GM18519 (cell line): ENCODE measurements at regions not wholly inside any gene's neighbourhood (a gene's known extent, or its start where the extent isn't known, plus 50 kb on each side); places are given as distances from the start of the nearest gene placed in this dataset.

Source experiments
- ATAC-seq: cut with Tn5 transposase; IDR thresholded peaks from one replicate; pipeline ENCODE4 v1.9.1; 2021; ENCODE audit warnings: mild to moderate bottlenecking, moderate library complexity; ENCODE audit not compliant: unreplicated experiment, low FRiP score

GRCh38 chr13:54150851-54151250 lies 1122.2 kb downstream of the OLFM4 start:
- no peak for ATAC-seq

- no peak for ATAC-seq
Measured at GRCh38 chr13:54162069-54162468, 1133.5 kb downstream of the OLFM4 start.

- ATAC-seq: no peak
Measured at GRCh38 chr13:54165581-54166215, 1137.1 kb downstream of the OLFM4 start.

GRCh38 chr13:54173996-54174395 lies 1145.4 kb downstream of the OLFM4 start:
- no peak for ATAC-seq

- ATAC-seq: no peak
Measured at GRCh38 chr13:54175466-54175865, 1146.9 kb downstream of the OLFM4 start.

- ATAC-seq: no peak
Measured at GRCh38 chr13:54177466-54177865, 1148.9 kb downstream of the OLFM4 start.

- ATAC-seq: no peak
Measured at GRCh38 chr13:54183166-54183565, 1154.6 kb downstream of the OLFM4 start.

GRCh38 chr13:54183728-54184127 lies 1155.1 kb downstream of the OLFM4 start:
- no peak for ATAC-seq

- no peak for ATAC-seq
Measured at GRCh38 chr13:54184576-54184975, 1156.0 kb downstream of the OLFM4 start.

- no peak for ATAC-seq
Measured at GRCh38 chr13:54185101-54185500, 1156.5 kb downstream of the OLFM4 start.

GRCh38 chr13:54185785-54186184 lies 1157.2 kb downstream of the OLFM4 start:
- no peak for ATAC-seq

GRCh38 chr13:54187461-54187860 lies 1158.8 kb downstream of the OLFM4 start:
- ATAC-seq: no peak

- no peak for ATAC-seq
Measured at GRCh38 chr13:54194233-54195024, 1165.8 kb downstream of the OLFM4 start.

- ATAC-seq: no peak
Measured at GRCh38 chr13:54196684-54197083, 1168.1 kb downstream of the OLFM4 start.

- no peak for ATAC-seq
Measured at GRCh38 chr13:54198911-54199310, 1170.3 kb downstream of the OLFM4 start.

- no peak for ATAC-seq
Measured at GRCh38 chr13:54206626-54207025, 1178.0 kb downstream of the OLFM4 start.

GRCh38 chr13:54210397-54211049 lies 1181.9 kb downstream of the OLFM4 start:
- ATAC-seq: no peak

- ATAC-seq: no peak
Measured at GRCh38 chr13:54216221-54216620, 1187.6 kb downstream of the OLFM4 start.

GRCh38 chr13:54226876-54227275 lies 1198.3 kb downstream of the OLFM4 start:
- no peak for ATAC-seq

GRCh38 chr13:54232700-54233099 lies 1204.1 kb downstream of the OLFM4 start:
- no peak for ATAC-seq

GRCh38 chr13:54234607-54235006 lies 1206.0 kb downstream of the OLFM4 start:
- no peak for ATAC-seq

GRCh38 chr13:54241719-54242118 lies 1213.1 kb downstream of the OLFM4 start:
- no peak for ATAC-seq
